Iris pigment epithelial cell (primary cell): ENCODE measurements at regions not wholly inside any gene's neighbourhood (a gene's known extent, or its start where the extent isn't known, plus 50 kb on each side); places are given as distances from the start of the nearest gene placed in this dataset.

Experiments used
- DNase-seq: peaks from one replicate; pipeline ENCODE4 v3.0.0-alpha.2; 2011; ENCODE audit warnings: low read depth

- DNase-seq, result no peak
Measured at GRCh38 chr12:90260136-90260535, 551.5 kb upstream of the ATP2B1 start.

GRCh38 chr12:90257927-90258624 is 549.4 kb upstream of the ATP2B1 start:
- no peak for DNase-seq

- no peak for DNase-seq
Measured at GRCh38 chr12:90254796-90255195, 546.2 kb upstream of the ATP2B1 start.

- DNase-seq, result peak; percentile 75
Measured at GRCh38 chr12:90253674-90254181, 545.1 kb upstream of the ATP2B1 start.

- DNase-seq, result no peak
Measured at GRCh38 chr12:90253136-90253535, 544.5 kb upstream of the ATP2B1 start.

- peak; percentile 16 for DNase-seq
Measured at GRCh38 chr12:90250766-90251165, 542.1 kb upstream of the ATP2B1 start.

GRCh38 chr12:90250042-90250441 is 541.4 kb upstream of the ATP2B1 start:
- DNase-seq, result no peak

- no peak for DNase-seq
Measured at GRCh38 chr12:90246688-90247087, 538.0 kb upstream of the ATP2B1 start.

GRCh38 chr12:90245391-90245790 is 536.8 kb upstream of the ATP2B1 start:
- DNase-seq, result no peak

- no peak for DNase-seq
Measured at GRCh38 chr12:90244232-90244631, 535.6 kb upstream of the ATP2B1 start.

- no peak for DNase-seq
Measured at GRCh38 chr12:90243211-90243610, 534.6 kb upstream of the ATP2B1 start.

- no peak for DNase-seq
Measured at GRCh38 chr12:90239732-90240260, 531.2 kb upstream of the ATP2B1 start.

GRCh38 chr12:90238663-90239271 is 530.1 kb upstream of the ATP2B1 start:
- DNase-seq, result no peak

- DNase-seq, result no peak
Measured at GRCh38 chr12:90237841-90238240, 529.2 kb upstream of the ATP2B1 start.

- peak; percentile 74 for DNase-seq
Measured at GRCh38 chr12:90235642-90236041, 527.0 kb upstream of the ATP2B1 start.

GRCh38 chr12:90234472-90234871 is 525.8 kb upstream of the ATP2B1 start:
- peak; percentile 27 for DNase-seq

- DNase-seq, result peak; percentile 47
Measured at GRCh38 chr12:90233168-90234100, 524.8 kb upstream of the ATP2B1 start.

GRCh38 chr12:90229407-90230170 is 521.0 kb upstream of the ATP2B1 start:
- peak; percentile 20 for DNase-seq

- no peak for DNase-seq
Measured at GRCh38 chr12:90226211-90226610, 517.6 kb upstream of the ATP2B1 start.

GRCh38 chr12:90216815-90217214 is 508.2 kb upstream of the ATP2B1 start:
- peak; percentile 38 for DNase-seq

GRCh38 chr12:90216020-90216552 is 507.4 kb upstream of the ATP2B1 start:
- no peak for DNase-seq
